Mucosa of descending colon (tissue), 3 donors: ENCODE measurements at regions not wholly inside any gene's neighbourhood (a gene's known extent, or its start where the extent isn't known, plus 50 kb on each side); places are given as distances from the start of the nearest gene placed in this dataset.
"Not testable (repeated sequence)": the region's sequence is repeated elsewhere in the genome, so short reads cannot be mapped to it uniquely, and the experiment has no call there.

Experiments used
- ATAC-seq: fragments of 200-7000 bp; cut with Tn5 transposase; one replicate; pipeline ENCODE4 v1.9.1; 2020; ENCODE audit warnings: mild to moderate bottlenecking, moderate library complexity
- DNase-seq, 3 donors: peaks; one replicate each; pipeline ENCODE4 v3.0.0-alpha.2; 2020
- H3K36me3 ChIP-seq: fragments of 200-600 bp; one replicate; pipeline ENCODE4 v1.8.0; 2021; ENCODE audit warnings: low read depth, mild to moderate bottlenecking
- H3K4me1 ChIP-seq: fragments of 200-600 bp; one replicate; pipeline ENCODE4 v1.8.0; 2021; ENCODE audit warnings: low read depth, mild to moderate bottlenecking
- H3K4me3 ChIP-seq: fragments of 200-600 bp; one replicate; pipeline ENCODE4 v1.8.0; 2021; ENCODE audit warnings: mild to moderate bottlenecking
- H3K9me3 ChIP-seq: fragments of 200-600 bp; one replicate; pipeline ENCODE4 v1.8.0; 2021; ENCODE audit warnings: mild to moderate bottlenecking
- intact Hi-C, 2 donors: fragments of 100-400 bp; cut with DNase I in 1 of 2; cut with micrococcal nuclease in 1 of 2; formaldehyde crosslinking; loops; one replicate each; pipeline versions ENCODE4 v1.11.0 to v1.11.1; 2022; cut with DNase I, micrococcal nuclease
- TF ChIP-seq, protein P1 (sequence below): fragments of 200-600 bp; IDR thresholded peaks from one replicate; pipeline ENCODE4 v1.8.0; 2022; ENCODE audit warnings: antibody characterized with exemption, mild to moderate bottlenecking
- donor health status: DM: no; HTN: no; CAD: no; lungs with moderate emphysema.
- donor health status: DM: no; HTN: no; CAD: no.
- donor health status: DM: no; HTN: yes; CAD: no.

GRCh38 chr4:66797608-66798007 is 747.7 kb downstream of the CENPC start:
- intact Hi-C loops = no loop called here
- Histone ChIP-seq H3K9me3 (no peaks in the 10 kb centered on the region), H3K4me3 (no peak overlapping the region), H3K4me1 (no peaks in the 10 kb centered on the region), H3K36me3 (no peaks in the 10 kb centered on the region)
- no peak for ATAC-seq
- no peak for DNase-seq
- TF ChIP-seq, protein P1, sequence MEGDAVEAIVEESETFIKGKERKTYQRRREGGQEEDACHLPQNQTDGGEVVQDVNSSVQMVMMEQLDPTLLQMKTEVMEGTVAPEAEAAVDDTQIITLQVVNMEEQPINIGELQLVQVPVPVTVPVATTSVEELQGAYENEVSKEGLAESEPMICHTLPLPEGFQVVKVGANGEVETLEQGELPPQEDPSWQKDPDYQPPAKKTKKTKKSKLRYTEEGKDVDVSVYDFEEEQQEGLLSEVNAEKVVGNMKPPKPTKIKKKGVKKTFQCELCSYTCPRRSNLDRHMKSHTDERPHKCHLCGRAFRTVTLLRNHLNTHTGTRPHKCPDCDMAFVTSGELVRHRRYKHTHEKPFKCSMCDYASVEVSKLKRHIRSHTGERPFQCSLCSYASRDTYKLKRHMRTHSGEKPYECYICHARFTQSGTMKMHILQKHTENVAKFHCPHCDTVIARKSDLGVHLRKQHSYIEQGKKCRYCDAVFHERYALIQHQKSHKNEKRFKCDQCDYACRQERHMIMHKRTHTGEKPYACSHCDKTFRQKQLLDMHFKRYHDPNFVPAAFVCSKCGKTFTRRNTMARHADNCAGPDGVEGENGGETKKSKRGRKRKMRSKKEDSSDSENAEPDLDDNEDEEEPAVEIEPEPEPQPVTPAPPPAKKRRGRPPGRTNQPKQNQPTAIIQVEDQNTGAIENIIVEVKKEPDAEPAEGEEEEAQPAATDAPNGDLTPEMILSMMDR = no peak

DNA sequence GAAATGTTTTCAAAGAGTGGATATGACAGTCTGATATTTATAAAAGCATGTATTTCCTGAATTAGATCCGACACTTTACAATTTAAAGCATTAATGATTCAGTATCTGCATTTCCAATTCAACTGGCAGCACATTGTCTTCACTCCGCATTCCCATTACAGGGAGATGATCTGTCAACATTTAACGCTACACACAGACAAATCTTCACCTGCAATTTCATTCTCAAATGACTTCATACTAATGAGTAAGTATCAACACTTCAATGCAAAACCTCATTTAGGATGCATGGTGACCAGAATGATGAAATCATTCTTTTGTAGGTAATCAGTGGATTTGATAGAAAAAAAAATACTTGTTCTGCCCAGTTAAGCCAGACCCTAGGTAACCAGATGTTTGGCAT is 749.6 kb downstream of the CENPC start:
- Histone ChIP-seq H3K36me3 (no peaks in the 10 kb centered on the region), H3K9me3 (no peaks in the 10 kb centered on the region), H3K4me1 (no peaks in the 10 kb centered on the region), H3K4me3 (no peak overlapping the region)
- TF ChIP-seq, protein P1 = no peak
- no peak for DNase-seq
- no peak for ATAC-seq
- intact Hi-C loops = no loop called here

GRCh38 chr4:66794390-66795034 is 750.8 kb downstream of the CENPC start:
- Histone ChIP-seq H3K9me3 (no peaks in the 10 kb centered on the region), H3K36me3 (no peaks in the 10 kb centered on the region), H3K4me1 (no peaks in the 10 kb centered on the region), H3K4me3 (no peak overlapping the region)
- TF ChIP-seq, protein P1 = no peak
- DNase-seq (no peak), ATAC-seq (no peak)
- intact Hi-C loops = no loop called here

- ATAC-seq = no peak
These were observed 753.6 kb downstream of the CENPC start for GRCh38 chr4:66791686-66792085.

DNA sequence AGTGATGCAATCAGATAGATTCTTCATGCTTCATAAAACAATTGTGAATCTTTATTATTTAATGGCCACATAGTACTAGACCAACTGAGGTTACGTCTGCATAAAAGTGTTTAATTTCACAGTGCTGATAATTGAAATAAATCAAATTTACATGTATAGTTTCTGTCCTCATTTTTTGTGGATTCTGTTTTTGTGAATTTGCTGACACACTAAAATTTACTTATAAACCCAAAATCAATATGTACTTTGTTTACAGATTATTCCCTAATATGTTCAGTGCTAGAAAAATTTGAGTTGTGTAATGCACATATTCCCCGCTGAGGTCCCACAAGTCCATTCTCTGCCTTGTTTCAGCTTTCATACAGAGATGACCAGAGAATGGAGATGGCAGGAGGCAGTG is 759.8 kb downstream of the CENPC start:
- H3K36me3 ChIP-seq = no peaks in the 10 kb centered on the region

More at GRCh38 chr4:66791686-66792085, 753.6 kb downstream of the CENPC start:
- intact Hi-C loops = no loop called here
- no peak for DNase-seq
- Histone ChIP-seq H3K4me1 (no peaks in the 10 kb centered on the region), H3K4me3 (no peak overlapping the region), H3K36me3 (no peaks in the 10 kb centered on the region), H3K9me3 (no peaks in the 10 kb centered on the region)
- TF ChIP-seq, protein P1 = no peak

GRCh38 chr4:66782751-66783150 is 762.6 kb downstream of the CENPC start:
- H3K4me1 ChIP-seq, ATAC-seq, H3K9me3 ChIP-seq, H3K36me3 ChIP-seq, DNase-seq, intact Hi-C loops, H3K4me3 ChIP-seq: not testable (repeated sequence)

More for the DNA sequence above, 759.8 kb downstream of the CENPC start:
- TF ChIP-seq, protein P1 = no peak
- H3K4me3 ChIP-seq = no peak overlapping the region
- H3K9me3 ChIP-seq = no peaks in the 10 kb centered on the region
- intact Hi-C loops = no loop called here
- DNase-seq (no peak), ATAC-seq (no peak)
- H3K4me1 ChIP-seq = no peaks in the 10 kb centered on the region
